ENCODE measurements at regions not wholly inside any gene's neighbourhood (a gene's known extent, or its start where the extent isn't known, plus 50 kb on each side); places are given as distances from the start of the nearest gene placed in this dataset.
"Not testable (repeated sequence)": the region's sequence is repeated elsewhere in the genome, so short reads cannot be mapped to it uniquely, and the experiment has no call there.

DNA sequence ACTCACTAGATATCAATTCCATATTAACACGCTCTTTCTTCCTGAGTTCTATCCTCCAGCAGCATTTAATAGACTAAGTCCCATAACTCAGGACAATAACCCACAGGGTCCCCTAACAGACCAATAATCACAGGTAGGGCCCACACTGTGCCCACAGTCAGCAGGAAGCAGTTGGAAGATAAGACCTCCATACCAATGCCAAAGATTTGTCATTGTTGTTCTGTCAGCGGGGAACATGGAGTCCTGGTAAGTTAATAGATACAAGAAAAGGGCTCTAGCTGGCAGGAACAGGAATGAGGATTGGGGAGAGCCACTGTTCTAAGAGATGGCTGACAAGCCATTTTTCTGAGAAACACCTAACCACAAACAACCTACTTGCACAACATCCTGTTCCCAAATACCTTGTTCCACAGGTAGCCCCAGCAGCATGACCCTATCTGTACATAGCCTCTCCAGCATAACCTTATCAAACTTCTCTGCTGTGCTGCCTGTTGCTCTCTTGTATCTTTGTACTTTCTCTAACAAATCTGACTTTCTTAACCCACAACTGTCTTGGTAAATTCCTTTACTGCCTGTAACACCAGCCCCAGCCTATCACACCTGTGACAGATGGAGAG, 142.0 kb upstream of the KCNJ15 start:
- DNase-seq: no peak

DNA sequence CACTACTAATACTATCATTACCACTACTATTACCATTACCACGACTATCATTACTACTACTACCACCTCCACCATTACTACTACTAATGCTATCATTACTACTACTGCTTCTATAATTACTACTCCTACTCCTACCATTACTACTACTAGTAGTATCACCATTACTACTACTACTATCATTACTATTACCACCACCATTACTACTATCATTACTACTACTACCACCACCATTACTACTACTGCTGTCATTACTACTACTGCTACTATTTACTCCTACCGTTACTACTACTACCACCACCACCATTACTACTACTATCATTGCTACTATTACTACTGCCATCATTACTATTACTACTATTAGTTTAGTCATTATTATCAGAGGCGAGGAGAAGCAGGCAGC, 140.9 kb upstream of the KCNJ15 start:
- DNase-seq: no peak

- DNase-seq: no peak
Observed at GRCh38 chr21:38119793-38120192, 137.0 kb upstream of the KCNJ15 start.

DNA sequence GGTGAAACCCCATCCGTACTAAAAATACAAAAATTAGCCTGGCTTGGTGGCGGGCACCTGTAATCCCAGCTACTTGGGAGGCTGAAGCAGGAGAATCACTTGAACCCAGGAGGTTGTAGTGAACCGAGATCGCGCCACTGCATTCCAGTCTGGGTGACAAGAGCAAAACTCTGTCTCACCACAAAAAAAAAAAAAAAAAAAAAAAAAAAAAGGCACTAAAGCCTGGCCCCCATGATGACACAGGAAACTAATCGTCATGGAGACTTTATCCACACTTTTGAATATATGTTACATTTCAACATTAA, 136.2 kb upstream of the KCNJ15 start:
- not testable (repeated sequence) for DNase-seq

GRCh38 chr21:38120984-38121855, 135.6 kb upstream of the KCNJ15 start:
- no peak for DNase-seq

DNA sequence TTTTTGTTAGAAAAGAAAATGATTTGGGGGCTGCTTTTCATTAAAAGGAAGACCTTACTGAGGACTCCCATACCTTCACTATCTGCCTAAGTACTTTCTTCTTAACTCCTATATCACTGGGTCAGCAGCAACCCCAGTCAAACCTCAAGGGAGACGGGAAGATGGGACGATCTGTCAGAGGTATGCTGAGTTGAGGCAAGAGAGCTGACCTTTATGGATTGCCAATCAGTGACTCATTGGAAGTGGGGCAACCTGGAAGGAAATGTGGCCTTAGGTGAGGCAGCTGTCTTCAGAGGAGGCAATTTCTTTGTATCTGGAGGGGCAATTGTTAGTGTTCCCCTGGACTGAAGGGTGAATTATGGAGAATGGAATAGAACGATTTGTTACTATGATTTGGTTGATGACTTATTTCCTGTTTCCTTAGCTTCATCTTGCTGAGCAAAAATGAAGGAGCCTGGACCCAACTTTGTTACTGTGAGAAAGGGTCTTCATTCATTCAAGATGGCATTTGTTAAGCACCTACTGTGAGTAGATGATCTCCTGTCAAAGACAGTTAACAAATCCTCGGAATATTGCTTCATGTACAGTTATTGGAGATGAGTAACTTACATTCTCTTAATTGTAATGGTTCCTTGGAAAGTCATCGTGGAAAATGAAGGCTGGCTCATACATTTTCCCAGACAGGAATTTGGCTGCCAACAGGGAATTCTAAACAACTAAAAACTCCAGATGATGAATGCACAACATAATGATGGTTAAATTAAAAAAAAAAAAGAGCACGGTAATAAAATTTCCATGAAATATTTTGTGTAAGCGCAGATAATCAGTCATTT, 134.7 kb upstream of the KCNJ15 start:
- DNase-seq: no peak

GRCh38 chr21:38123626-38124025, 133.2 kb upstream of the KCNJ15 start:
- DNase-seq: no peak

GRCh38 chr21:38126666-38127303, 130.0 kb upstream of the KCNJ15 start:
- DNase-seq: peak; percentile 20 to 35

- no peak for DNase-seq
Observed at GRCh38 chr21:38129711-38130110, 127.1 kb upstream of the KCNJ15 start.

- no peak for DNase-seq
Observed at GRCh38 chr21:38133240-38133639, 123.6 kb upstream of the KCNJ15 start.

DNA sequence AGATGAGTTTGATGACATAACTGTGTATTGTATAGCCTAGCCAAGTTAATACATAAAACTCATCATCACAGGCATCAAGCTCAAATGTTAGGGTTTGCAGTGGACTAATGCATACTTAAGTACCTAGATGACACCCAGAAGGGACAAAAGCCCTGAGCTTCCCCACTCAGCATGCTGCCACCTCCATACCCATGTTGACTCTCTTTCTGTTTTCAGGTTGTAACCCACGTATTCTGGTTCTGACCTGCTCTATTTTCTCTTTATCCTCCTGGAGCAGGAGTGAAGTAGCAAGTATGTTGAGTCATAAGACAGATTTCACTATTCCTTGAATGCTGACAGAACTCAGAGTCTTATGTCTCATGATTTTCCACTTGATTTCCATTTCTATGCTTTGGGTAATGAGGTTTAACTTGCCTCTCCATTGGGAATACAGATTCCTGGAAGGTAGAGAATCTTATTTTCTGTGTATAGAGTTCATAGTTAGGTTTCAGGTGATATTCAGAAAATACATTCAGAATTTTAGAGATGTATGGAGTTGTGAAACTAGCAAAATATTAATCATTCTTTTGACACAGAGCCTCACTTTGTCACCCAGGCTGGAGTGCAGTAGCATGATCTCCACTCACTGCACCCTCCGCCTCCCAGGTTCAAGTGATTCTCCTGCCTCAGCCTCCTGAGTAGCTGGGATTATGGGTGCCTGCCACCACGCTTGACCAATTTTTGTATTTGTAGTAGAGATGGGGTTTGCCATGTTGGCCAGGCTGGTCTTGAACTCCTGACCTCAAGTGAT, 122.5 kb upstream of the KCNJ15 start:
- no peak for DNase-seq

DNA sequence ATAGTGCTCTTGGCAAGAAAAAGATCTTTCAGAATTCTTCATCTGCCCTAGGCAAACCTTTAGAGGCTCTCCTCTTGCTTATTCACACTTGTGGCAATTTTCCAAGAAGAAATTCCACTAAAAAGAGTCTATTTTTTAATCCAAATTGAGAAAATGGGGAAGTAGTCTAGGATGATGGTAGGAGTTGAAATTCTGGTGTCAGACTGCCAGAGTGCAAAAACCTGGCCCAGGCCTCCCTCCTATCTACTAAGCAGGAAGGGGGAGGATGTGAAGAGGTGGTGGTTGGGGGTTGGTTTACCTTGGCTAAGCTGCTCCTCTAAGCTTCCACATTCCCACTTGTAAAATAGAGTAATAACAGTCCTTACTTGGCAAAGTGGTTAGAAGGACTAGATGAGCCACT, 120.6 kb upstream of the KCNJ15 start:
- no peak for DNase-seq

GRCh38 chr21:38139380-38140168, 117.2 kb upstream of the KCNJ15 start:
- no peak for DNase-seq

DNA sequence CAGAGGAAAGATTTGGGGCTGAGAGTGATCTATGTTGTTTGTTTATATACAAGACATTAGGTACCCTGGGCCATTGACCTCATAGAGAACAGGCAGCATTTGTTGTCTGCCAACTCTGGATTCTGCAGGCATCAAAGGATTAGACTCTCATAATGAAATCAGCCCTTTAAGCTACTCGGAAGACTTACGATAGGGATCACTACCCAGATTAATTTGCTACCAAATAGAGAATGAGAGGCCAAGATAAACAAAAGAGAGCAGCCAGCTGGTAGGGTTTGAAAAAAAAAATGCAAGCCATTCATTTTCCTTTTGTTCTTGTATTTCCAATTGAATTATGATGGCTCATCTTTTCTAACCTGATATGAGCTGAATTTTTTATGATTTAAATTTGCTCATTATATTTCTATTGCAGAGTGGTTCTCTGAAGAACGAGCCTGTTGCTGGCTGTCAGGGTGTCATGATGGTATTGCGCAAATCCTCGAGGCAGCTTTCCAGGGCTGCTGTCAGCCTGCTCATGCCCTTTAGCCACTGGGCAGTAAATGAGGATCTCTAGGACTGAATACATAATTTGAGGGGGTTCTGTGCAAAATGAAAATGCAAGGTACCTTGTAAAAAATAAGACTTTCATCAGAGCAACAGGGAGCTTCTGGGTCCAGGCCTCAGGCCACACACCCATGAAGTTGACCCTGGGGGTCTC, 116.4 kb upstream of the KCNJ15 start:
- DNase-seq: no peak

DNA sequence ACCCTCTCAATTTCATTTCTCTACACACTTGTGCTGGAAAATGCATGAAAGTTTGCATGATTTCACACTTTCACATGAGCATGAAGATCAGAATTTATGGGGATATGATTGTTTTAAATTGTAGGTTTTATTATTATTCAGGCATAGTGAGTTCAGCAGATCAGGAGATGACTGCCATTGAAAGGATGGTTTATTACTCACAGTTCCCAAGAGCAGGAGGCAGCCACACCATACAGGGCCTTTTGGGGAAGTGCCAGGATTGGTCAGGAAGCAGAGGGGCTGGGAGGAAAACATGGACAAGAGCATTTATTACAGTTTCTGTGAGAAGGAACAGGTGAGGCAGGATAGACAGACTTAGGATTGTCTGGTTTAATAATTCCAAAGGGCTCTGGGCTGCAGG, 114.6 kb upstream of the KCNJ15 start:
- no peak for DNase-seq

GRCh38 chr21:38144193-38144592, 112.6 kb upstream of the KCNJ15 start:
- no peak for DNase-seq

GRCh38 chr21:38145104-38145503, 111.7 kb upstream of the KCNJ15 start:
- no peak for DNase-seq

- DNase-seq: no peak
Observed at GRCh38 chr21:38147391-38147790, 109.4 kb upstream of the KCNJ15 start.

GRCh38 chr21:38148046-38148445, 108.7 kb upstream of the KCNJ15 start:
- no peak for DNase-seq

DNA sequence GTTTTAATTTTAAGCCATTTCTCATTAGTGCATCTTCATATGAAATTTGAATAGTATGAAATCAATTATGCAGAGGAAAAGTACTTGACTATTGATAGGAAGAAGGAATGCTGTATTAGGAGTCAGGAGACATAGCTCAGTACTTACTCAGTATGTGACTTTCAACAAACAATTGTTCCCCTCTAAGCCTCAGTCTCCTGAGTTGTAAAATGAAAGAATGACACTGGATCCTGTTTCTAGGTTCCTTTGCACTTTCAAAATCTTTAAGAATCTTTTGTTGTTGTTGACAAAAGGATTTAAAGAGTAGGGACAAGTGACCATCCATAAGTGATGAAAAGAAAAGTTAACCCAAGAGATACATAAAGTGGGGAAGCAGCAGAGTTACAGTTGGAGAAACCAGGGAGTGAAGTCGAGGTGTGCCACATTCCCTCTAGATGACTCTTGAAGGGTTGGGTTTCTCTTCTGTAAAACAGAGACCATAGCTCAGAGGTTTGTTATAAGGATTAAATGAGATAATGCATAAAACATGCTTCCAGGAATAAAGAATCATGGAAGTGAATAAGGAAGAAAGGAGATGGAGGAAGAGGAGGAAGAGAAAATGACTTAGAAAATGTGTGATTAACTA, 105.7 kb upstream of the KCNJ15 start:
- no peak for DNase-seq

DNA sequence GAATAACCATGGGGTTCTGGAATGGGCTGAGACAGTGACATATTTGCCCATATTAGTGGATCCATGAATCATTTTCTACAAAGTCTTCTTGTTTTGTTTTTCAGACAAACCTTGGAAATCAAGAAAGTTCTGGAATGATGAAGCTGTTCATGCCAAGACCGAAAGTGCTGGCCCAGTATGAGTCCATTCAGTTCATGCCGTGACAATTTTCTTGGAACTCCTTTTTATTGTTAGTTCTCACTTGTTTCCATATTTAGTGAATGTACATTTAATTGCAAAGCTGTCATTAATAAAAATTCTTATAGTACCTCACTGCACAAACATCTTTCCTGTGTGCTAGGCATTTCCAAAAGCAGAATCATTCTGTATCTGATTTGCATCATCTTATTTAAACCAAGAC, 100.6 kb upstream of the KCNJ15 start:
- no peak for DNase-seq

Measured in CD4-positive, alpha-beta T cell treated with Interferon alpha-2 for 1 hour (primary cell).